Right kidney (tissue), 1 donor: ENCODE measurements at regions not wholly inside any gene's neighbourhood (a gene's known extent, or its start where the extent isn't known, plus 50 kb on each side); places are given as distances from the start of the nearest gene placed in this dataset.
"Not testable (repeated sequence)": the region's sequence is repeated elsewhere in the genome, so short reads cannot be mapped to it uniquely, and the experiment has no call there.

Source experiments
- DNase-seq: peaks from one replicate; pipeline ENCODE4 v3.0.0-alpha.2; 2016

DNA sequence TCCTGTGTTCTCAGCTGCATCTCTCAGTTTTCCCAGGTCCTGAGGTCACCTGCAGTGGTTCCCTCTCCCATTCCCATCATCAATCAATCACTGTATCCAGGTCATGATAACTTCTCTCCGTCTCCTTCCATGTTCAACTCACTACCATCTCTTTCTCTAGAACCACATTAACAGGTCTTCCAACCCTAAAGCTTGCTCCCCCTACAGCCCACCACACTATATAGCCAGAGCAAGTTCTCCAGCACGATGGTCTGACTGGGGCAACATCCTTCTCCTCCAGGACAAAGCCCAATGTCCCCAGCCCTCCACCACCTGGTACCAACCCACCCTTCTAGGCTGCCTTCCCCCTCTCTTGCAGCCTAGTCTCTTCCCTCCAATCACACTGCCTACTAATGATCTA is 241.6 kb downstream of the CDK5RAP2 start:
- no peak for DNase-seq

DNA sequence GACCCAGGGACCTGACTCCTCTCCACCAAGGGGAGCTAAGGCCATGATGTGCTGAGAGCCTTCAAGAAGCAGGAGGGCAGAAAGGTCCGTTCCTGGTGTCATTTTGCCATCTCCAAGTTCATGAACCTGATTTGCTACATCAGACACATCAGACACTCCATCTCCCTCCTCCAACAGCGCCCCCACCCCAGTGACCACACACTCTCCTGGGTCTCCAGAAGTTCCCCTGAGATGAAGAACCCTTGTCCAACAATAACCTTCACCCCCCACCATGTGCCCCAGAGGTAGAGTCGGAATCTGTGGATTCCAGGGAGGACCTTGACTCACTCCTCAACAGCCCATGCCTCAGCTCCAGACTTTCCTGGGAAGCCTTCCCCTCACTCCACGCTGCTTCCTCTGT is 242.8 kb downstream of the CDK5RAP2 start:
- no peak for DNase-seq

DNA sequence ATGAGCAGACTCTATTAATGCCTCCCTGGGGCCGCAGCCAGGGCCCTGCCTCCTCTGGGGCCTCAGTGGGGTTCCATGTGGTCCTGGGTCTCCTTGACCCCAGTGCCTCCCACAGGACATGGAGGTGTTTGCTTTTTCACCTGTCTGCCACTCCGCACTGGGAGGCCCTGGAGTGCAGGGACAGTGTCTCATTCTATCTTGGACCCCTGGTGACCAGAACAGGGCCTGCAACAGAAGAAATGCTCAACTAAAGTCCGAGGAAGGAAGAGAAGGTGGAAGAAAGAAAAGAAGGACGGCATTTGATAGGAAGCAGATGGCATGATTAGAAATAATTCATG is 243.2 kb downstream of the CDK5RAP2 start:
- DNase-seq = no peak

DNA sequence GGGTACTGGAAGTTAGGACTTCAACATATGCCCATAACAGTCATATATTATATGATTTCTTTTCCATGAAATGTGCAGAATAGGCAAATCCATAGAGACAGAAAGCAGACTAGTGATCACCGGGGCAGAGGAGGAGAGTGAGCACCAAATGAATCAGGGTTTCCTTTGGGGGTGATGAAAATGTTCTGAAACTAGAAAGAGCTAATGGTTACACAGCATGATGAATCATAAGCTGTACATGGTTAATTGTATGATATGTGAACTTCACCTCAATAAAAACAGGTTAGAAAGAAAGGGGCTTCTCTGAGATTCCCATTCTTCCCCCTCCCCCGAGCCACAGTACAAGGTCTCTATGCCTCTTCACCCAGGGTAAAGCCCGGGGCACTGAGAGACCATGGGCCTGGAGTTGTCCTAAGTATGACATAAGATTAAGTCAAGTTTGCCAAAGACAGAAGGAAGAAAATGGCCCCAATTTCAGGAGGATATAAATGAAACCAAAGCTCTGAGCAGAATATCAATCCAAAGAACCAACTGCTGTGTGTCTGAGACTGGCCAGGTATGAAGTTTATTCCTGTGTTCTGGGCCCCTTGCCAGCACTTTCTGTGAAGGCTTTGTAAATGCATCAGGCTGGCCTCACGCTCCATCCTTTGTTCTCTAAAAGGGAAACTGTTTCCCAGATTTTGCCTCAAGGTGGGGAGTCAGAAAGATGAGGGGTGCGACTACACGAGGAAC is 243.8 kb downstream of the CDK5RAP2 start:
- no peak for DNase-seq

DNA sequence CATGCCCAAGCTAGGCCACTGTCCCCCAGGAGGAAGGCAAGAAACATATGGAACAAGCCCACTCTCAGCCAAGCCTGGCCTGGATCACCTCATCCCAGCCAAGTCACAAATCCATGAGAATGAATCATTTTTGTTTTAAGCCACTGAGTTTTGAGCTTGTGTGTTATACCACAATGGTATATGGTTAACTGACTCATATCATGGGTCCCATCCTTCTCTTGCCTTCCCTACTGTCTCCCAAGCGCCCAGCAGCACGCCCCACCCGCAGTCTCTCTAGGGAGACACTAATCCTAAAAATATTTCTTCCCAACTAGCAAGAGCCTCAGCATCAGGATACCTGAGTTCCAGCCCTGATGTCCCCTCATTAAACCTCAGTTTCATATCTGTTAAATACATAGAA is 248.1 kb downstream of the CDK5RAP2 start:
- DNase-seq = no peak

DNA sequence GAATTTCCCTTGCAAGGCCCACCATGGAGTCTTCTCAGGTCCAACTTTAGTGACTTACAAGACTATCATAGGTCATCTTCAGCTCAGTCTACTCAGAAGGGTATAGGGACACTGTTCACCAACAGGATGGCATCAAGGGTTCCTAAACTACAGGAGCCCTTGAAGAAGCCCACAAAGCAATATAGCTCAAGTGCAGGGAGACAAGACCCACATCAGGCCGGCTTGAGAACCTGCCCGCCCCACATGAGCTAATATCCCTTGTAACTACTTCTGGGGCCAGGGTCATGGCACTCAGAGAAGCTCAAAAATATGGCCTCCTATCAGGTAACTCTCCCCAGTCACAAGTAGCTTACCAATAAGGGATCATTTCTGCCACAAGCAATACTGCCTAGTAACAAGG is 249.9 kb downstream of the CDK5RAP2 start:
- DNase-seq = no peak

DNA sequence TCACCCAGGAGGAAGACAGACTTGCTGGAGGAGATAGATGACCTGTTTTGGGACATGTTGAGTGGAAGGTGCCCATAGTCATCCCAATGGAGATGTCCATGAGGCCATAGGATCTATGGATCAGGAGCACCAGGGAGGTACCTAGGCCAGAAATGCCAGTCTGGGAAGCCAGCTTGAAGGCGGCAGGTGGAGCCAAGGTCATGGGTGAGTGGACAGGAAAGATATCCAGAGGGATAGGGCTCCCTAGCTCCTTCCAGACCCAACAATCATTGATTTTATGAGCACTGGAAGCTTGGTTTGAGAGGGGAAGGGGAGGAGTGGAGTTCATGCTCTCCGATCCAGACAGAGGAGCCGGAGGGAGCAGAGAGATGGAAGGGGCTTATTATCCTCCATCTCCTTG is 252.6 kb downstream of the CDK5RAP2 start:
- no peak for DNase-seq

DNA sequence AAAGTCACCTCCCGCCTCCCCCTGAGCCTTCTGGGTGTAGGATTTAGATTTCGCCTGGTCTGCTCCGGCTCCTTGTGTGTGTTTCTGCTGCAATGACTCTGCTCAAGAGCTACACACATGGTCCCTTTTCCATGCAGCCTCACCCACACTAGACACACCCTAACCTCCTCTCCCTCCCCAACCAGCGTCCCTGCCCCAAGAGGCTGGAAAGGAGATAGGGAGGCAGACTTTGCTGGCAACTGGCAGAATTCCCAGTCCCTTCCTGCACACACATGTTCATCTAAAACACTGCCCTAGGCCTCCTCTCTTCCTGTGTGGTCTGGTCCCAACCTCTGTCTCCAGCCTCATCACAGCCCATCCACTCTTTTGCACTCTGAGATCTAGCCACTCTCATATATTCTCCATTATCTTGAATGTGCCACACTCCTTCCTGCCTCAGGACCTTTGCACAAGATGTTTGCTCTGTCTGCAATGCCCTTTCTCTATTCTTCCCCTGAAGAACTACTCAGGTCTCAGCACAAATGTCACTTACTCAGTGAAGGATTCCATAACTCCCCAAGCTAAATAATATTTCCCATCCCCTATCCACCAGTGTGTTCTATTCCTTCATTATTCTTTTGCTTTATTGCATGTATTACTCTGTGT is 253.8 kb downstream of the CDK5RAP2 start:
- DNase-seq = no peak

DNA sequence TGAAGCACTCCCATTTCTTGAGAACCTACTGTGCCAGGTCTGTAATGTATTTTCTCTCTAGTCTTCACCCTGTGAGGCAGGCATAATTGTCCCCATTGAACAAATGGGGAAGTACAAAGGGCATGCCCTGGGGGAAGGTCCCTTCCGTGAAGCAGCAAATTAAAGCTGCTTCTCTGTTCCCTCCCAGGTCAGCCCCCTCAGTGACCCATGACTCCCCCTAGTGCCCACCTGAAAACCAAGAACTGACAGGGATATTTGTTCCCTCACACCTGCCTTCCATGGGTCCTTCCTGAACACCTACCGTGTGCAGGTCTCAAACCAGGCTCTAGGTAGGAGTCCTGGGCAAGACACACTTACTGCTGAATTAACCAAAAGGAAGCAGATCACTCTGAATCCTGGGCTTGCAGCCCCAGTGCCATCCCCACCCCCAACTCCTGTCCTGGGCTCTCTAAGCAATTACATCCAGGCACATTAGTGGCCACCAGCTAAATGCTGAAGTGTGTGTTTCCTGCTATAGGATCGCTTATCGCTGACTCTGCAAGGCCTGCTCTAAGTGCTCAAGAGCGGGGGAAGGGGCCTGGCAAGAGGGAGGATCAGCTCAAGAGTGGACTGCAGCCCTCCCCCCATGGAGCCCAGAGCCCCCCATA is 254.8 kb downstream of the CDK5RAP2 start:
- DNase-seq = no peak

DNA sequence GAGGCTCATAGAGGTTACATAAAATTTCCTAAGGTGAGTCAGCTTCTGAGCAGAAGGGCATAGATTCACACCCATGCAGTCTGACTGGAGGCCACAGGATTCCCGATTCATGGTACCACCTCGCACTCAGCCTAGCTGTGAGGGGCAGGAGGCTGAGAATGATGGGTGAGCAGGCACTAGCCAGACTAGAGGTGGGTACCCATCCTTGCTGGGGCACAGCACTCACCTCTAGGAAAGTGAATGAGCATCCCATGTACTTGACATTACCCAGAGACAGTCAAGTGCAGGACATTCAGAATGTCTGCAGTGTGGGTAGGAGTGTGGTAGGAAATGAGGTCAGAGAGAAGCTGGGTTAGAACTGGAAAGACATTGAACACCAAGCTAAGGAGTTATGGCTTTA is 255.5 kb downstream of the CDK5RAP2 start:
- DNase-seq = no peak

DNA sequence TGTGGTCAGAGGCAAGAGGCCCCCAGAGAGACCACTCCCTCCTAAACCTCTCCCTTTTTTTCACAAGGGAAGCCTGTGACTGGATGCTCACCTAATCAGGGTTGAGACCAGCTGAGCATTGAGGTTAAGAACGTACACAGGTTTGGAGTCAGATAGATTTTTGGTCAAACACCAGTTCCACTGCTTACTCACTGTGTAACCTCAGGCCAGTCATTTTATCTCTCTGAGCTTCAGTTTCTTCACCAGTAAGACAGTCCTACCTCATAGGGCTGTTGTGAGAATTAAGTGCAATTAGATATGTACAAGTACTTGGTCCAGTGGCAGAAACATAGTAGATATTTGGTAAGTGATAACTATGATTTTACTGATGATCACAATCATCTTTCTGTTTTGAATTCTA is 256.8 kb downstream of the CDK5RAP2 start:
- DNase-seq = no peak

DNA sequence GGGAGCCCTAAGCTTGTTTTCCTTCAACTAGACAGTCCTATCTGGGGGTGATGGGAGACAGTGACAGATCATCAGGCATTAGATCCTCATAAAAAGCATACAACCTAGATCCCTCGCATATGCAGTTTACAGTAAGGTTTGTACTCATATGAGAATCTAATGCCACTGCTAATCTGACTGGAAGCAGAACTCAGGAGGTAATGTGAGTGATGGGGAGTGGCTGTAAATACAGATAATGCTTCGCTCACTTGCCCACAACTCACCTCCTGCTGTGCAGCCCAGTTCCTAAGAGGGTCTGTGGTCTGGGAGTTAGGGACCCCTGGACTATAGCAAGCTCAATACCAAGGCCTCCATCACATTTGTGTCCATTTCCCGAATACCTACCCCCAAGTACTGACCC is 260.5 kb downstream of the CDK5RAP2 start:
- no peak for DNase-seq

DNA sequence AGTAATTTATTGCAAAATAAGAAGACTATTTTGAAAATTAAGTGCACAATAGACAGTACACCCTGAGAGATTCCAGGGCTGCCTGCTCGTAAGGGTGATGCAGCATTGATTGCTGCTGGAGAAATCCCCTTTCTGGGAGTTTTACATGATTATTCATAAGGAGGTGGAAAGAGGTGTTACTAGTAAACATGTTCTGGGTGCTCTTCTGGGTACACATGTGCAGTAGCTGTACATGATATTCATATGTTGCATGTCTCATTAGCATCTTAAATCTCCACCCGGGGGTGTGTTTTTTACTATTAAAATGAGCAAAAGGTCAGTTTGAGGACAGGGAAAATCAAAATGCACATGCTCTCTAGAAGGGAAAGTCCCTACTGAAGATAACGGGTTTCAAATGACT is 264.8 kb downstream of the CDK5RAP2 start:
- DNase-seq = no peak

DNA sequence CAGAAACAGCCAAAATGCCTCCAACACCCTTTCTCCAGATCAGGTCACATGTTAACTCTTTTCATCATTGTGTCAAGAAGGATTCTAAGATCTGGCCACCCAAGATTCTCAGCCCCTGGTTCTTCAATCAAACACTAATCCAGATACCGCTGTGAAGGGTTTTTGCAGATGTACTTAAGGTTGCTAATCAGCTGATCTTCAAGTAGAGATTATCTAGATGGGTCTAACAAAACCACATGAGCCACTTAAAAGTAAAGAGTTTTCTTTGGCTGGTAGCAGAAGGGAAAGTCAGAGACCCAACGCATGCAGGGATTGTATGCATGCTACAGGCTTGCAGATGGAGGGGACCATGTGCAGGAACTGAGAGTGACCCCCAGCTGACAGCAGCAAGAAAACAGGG is 267.9 kb downstream of the CDK5RAP2 start:
- no peak for DNase-seq

DNA sequence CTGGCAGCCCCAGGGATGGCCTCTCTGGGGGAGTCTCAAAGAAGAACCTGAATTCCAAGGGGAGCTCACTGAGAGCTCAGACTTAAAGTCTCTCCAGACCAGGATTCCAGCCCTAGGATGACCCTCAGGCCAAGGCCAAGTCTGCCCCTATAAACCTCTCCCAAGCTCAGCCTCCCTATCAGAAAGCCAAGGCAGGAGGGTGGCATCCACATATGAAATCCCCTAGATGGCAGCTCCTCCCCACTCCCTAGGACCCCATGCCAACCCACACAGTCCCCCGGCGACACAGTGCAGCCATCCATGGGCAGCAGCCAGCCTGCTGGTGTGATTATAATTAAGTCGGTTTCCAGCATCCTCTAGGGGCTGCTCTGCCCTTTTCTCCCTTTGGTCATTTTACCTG is 269.9 kb downstream of the CDK5RAP2 start:
- no peak for DNase-seq

DNA sequence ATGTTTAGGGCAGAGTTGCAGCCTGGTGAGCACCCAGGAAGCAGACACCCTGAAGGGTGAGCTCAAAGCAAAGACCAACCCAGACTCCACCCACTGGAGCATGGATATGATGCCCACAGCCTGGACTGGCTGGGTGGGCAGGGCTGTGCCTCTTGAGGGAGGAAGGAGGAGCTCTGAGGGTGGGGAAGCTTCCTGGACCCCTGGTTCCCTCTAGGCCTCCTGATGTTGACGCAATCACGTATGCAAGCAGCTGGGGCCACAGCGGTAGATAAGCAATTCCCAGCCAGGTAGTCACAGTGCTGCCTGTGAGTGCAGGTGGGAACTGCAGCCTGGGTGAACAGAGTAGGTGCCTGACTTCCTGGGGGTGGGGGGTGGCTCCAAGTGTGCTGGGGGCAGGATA is 271.5 kb downstream of the CDK5RAP2 start:
- DNase-seq = no peak

DNA sequence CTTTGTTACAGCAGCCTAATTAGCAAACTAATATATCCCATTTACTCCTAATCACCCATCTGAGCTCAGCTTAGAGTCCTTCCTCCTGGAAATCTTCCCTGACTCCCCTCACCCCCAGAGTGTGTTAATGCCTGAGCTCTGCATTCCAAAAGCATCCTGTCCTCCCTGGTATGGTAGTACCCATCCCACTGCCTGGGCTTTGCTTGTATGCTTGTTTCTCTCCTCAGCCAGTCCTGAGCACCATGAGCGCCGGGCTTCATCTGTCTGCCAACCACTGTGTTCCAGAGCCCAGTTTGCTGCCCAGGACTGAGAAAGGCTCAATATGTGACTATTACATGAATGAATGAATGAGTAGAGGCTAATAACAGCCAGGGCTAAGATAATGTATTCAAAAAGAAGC is 272.4 kb downstream of the CDK5RAP2 start:
- DNase-seq = no peak

DNA sequence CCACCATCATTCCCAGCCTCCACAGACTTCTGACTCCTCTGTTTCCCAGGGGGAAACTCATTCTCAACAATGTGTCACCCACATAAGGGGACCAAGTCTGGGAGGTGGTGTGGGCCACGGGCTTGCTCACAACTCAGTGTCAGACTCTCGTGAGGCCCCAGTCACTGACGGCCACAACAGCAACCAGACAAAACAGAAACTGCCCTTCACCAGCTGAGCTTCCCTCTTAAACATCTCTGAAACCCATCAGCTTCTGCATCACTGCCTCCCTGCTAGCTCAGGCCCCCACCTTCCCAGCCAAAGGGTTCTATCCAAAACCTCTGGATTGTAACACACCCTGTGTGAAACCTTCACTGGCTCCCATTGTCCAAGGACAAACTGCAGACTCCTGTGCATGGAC is 273.4 kb downstream of the CDK5RAP2 start:
- no peak for DNase-seq

DNA sequence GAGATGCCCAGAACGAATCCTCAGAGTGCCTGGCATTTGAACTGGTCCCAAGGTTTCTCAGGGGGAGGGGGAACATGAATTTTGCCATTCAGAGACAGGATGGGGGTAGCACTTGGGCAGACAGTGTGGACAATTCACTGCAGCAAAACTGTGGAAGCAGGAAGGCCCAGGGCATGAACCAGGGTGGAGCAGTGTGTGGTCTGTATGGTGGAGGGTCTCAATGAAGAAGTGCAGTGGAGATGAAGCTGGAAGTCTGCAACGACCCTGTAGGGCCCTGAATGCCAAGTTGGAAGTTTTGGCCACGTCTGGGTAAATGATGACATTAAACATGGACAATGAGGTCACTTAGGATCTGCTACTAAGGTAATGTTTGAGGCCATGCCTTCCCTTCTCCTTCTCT is 273.9 kb downstream of the CDK5RAP2 start:
- DNase-seq = no peak

DNA sequence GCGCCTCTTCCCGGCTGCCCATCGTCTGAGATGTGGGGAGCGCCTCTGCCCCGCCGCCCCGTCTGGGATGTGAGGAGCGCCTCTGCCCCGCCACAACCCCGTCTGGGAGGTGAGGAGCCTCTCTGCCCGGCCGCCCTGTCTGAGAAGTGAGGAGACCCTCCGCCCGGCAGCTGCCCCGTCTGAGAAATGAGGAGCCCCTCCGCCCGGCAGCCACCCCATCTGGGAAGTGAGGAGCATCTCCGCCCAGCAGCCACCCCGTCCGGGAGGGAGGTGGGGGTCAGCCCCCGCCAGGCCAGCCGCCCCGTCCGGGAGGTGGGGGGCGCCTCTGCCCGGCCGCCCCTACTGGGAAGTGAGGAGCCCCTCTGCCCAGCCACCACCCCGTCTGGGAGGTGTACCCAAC is 275.1 kb downstream of the CDK5RAP2 start:
- DNase-seq = not testable (repeated sequence)

DNA sequence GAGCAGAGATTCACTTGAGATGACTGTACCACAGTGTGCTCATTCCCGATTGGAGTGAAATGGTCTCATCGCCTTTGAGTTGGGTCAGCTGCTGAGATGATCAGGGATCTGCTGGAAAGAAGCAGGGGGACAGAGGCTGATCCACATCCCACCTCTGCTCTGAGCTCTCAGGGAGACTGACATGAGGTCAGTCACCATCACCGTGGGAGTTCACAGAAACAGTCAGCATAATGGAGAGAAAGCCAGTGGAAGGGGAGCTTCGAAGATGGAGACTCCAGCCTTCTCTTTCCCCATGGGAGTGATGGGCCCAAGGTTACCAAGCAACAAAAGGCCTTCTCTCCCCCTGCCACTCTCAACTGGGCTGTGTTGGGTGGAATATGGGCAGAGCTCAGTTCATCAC is 276.4 kb downstream of the CDK5RAP2 start:
- no peak for DNase-seq

DNA sequence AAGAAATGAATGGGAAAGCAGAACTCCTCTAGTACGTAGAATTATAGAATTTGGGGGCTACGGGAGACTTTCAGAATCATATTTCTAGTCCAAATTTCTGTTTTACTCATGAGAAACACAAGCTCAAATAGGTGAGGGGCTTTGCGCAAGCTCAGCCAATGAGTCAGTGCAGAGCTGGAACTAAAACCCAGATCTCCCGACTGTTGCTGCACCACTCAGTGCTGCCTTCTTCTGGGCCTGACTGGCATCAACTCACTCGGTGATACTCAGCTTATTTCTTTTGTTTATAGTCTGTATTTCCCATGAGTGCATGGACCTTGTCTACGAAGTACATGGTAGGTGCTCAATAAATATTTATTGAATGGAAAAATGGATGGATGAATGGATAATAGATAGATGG is 280.2 kb downstream of the CDK5RAP2 start:
- DNase-seq = no peak

DNA sequence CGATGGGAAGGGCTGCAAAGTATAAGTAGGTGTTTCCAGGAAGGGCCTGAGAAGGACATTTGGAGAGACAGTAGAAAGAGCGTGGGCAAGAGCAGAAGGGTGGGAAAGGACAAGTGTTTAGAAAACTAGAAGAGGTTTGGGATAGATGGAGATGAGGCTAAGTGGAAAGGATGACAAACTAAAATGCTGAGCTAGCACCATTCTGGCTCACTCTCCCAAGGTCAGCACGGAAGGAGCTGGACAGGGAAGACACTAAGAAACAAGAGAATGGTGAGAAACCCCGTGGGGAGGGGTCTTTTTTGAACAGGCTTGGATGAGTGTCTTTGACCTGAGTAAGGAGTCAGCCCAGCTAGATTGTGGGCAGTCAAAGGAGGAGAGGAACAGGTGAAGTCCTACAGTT is 286.0 kb downstream of the CDK5RAP2 start:
- no peak for DNase-seq

DNA sequence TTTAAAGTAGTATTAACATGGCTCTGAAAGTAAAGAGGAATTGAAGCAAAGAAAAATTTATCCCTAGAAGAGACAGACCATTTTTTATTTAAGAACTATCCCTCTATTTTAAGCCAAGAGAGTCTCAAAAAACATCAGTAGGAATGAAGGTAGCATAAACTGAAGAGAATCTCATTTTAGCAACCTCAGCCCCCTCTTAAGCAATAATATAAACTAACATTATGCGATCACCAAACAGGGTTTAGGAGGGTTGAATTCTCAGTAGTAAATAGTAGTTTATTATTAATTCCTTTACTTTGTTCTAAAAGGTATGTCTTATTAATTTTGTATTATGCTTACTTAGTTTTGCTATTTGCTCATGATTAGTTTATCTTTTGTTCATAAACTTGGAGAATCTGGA is 287.4 kb downstream of the CDK5RAP2 start:
- no peak for DNase-seq
